ENCODE measurements at regions not wholly inside any gene's neighbourhood (a gene's known extent, or its start where the extent isn't known, plus 50 kb on each side); places are given as distances from the start of the nearest gene placed in this dataset.

DNA sequence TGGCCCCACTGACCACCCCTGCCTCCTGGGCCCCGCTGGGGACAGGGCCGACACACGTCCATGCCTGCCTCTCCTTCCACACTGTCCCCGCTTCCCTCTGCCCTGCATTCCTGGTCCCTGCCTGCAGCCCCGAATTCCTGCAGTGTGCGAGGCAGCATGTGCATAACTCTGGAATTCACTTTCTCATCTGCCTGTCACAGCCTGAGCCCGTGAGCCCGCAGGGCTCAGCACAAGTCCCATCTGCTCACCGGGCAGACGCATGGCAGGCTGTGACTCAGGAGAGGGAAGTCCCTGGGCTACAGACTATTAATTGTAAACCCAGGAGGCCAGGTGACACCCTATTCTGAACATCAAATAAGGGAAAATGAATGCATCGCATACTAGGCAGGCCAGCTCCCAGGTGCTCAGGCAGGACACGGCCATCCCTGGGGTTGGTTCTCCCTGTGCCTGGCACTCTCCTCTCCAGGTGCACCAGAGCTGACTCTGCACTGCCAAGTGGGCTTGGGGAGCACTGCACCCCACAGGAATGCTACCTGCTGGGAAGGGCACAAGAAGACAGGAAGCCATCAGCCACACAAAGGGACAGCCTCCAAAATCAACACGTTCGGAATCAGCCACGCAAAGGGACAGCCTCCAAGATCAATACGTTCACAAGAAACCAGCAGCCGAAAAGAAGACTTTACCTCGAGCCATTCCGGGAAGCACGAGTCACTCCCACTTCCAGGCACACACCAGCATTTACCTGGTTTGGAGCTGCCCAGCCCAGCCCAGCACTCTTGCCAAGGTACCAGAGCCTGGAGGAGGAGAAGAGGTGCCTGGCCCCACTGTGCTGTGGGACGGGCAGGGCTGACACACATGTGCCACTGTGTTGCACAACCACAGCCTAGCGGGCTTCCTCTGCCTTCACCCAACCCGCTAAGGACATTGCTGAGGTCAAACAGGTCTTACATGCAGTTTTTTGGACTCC is 65.9 kb downstream of the DLL1 start:
- TF ChIP-seq, protein P1, sequence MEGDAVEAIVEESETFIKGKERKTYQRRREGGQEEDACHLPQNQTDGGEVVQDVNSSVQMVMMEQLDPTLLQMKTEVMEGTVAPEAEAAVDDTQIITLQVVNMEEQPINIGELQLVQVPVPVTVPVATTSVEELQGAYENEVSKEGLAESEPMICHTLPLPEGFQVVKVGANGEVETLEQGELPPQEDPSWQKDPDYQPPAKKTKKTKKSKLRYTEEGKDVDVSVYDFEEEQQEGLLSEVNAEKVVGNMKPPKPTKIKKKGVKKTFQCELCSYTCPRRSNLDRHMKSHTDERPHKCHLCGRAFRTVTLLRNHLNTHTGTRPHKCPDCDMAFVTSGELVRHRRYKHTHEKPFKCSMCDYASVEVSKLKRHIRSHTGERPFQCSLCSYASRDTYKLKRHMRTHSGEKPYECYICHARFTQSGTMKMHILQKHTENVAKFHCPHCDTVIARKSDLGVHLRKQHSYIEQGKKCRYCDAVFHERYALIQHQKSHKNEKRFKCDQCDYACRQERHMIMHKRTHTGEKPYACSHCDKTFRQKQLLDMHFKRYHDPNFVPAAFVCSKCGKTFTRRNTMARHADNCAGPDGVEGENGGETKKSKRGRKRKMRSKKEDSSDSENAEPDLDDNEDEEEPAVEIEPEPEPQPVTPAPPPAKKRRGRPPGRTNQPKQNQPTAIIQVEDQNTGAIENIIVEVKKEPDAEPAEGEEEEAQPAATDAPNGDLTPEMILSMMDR (IDR thresholded peaks at IDR 0.05; ENCODE audit: borderline replicate concordance, extremely low read depth, low read length, poor library complexity, severe bottlenecking): no peak
- no peak for TF ChIP-seq EZH2 (IDR thresholded peaks at IDR 0.05; ENCODE audit: borderline replicate concordance, low read depth, low read length, severe bottlenecking)

Data from DND-41 (cell line).